ENCODE measurements at regions not wholly inside any gene's neighbourhood (a gene's known extent, or its start where the extent isn't known, plus 50 kb on each side); places are given as distances from the start of the nearest gene placed in this dataset.
"Not testable (repeated sequence)": the region's sequence is repeated elsewhere in the genome, so short reads cannot be mapped to it uniquely, and the experiment has no call there.

GRCh38 chr14:77985211-77985615 lies 185.0 kb upstream of the NRXN3 start:
- DNase-seq (ENCODE audit: low spot score): peak; percentile 65

DNA sequence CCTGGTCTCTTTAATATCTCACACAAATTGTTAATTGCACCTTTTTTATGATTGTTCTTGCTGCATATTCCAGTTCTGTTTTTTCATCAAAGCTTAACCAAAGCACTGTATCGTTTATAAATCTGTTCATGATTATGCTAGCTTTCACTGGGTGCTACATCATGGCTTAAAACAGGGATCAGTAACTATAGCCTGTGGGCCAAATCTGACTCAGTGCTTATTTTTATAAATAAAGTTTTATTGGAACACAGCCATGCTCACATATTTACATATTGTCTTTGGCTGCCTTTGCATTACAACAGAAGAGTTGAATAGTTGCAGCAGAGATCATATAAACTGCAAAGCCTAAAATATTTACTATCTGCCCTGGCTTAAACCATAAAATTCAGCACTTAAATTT lies 183.4 kb upstream of the NRXN3 start:
- no peak for DNase-seq (ENCODE audit: low spot score)

DNA sequence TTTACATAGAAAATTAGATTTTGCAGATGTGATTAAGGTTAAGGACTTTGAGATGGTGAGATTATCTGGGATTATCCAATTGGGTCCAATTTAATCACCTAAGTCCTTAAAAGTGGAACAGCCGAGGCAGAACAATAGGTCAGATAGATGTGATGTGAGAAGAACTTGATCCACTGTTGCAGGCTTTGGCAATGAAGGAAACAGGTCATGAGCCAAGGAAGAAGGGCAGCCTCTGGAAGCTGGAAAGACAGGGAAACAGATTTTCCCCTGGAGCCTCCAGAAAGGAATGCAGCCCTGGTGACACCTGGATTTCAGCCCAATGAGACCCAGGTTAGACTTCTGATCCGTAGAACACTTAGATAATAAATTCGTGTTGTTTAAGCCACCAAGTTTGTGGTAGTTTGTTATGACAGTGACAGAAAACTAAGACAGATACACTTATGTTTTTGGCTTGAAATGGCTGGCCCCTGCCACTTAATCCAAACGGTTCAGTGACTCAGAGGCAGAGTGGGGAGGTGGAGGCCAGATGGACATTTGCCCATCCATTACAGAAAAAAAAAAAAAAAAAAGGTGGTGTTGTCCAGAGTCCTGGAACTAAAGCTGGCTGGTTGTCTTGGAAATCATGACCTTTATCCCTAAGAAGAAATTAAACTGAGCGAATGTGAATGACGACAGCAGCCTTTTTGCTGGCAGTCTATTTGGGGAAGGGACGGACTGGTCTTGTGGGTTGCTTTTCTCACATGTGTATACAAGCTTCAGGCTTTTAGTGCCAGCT lies 181.9 kb upstream of the NRXN3 start:
- no peak for DNase-seq (ENCODE audit: low spot score)

- DNase-seq (ENCODE audit: low spot score): peak; percentile 97
These were observed 181.2 kb upstream of the NRXN3 start for GRCh38 chr14:77988970-77989369.

GRCh38 chr14:77989441-77989991 lies 180.7 kb upstream of the NRXN3 start:
- DNase-seq (ENCODE audit: low spot score): peak; percentile 99

DNA sequence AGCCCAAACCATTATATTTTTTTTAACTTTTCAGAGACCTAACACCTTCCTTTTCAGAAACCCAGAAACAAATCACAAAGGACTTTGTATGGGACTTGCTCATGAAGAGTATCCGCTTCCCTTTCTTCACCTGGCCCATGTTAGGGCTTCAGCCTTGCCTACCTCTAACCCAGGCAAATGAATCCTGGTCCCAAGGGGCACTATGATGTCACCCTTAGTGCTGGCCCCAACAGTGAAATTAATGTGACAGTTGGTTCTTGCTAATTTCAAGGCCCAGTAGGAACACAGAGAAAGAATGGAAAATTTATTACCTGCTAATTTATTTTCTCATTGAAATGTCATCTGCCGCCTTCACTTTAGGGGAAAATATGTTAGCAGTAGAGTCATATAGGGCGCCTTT lies 179.8 kb upstream of the NRXN3 start:
- no peak for DNase-seq (ENCODE audit: low spot score)

GRCh38 chr14:77991128-77991772 lies 178.9 kb upstream of the NRXN3 start:
- peak; percentile 56 for DNase-seq (ENCODE audit: low spot score)

GRCh38 chr14:78005325-78005724 lies 164.8 kb upstream of the NRXN3 start:
- no peak for DNase-seq (ENCODE audit: low spot score)

DNA sequence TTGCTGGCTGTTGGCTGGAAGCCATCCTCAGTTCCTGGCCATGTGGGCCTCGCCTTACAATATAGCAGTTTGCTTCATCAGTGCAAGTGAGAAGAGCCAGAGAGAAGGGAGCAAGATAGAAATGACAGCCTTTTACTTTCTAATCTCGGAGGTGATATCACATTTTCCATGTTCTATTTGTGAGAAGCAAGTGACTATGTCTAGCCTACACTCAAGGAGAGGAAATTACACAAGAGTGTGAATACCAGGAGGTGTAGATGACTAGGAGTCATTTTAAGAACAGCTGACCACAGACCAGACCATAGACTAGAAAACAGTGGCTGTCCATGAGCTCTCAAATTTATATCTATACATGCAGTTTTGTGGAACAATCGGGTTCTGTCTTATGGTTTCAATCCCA lies 163.0 kb upstream of the NRXN3 start:
- DNase-seq (ENCODE audit: low spot score): no peak

DNA sequence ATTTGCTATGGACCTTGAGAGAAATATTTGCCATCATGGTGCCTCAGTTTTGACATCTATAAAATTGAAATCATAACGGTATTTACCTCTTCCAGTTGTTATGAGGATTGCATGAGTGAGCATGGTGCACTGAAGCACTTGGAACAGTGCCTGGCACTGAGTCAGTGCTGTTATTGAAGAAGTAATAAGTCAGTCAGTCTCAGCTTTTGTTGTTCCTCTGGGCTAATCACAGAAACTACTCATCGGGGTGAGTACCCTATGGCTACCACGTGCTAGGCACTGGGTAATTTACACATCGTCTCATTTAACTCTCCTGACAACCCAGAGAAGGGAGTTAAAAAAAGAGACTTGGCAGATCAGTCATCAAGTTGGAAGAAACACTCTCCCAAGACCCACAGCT lies 159.5 kb upstream of the NRXN3 start:
- DNase-seq (ENCODE audit: low spot score): no peak

- not testable (repeated sequence) for DNase-seq (ENCODE audit: low spot score)
These were observed 156.3 kb upstream of the NRXN3 start for GRCh38 chr14:78013911-78014310.

GRCh38 chr14:78016532-78016931 lies 153.6 kb upstream of the NRXN3 start:
- no peak for DNase-seq (ENCODE audit: low spot score)

- DNase-seq (ENCODE audit: low spot score): no peak
These were observed 151.9 kb upstream of the NRXN3 start for GRCh38 chr14:78018283-78018682.

DNA sequence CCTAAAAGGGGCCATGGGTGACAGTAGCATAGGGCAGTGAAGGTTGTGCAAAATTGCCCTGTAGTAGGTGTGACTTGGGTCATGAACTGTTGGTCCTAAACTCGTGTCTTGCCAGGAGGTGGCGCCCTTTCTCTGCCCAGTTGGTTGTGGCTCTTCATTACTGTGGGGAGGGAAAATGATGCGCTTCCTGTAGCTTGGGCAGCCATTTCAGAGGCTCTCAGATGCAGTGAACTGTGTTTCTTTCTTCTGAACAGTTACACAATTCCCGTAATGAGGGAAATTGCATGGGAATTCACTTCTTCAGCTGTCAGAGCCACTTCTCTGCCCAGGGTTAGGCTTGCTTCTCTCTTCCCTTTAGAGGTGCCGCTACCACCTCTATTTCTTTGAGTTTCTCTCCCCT lies 148.1 kb upstream of the NRXN3 start:
- peak; percentile 29 for DNase-seq (ENCODE audit: low spot score)

GRCh38 chr14:78023112-78023511 lies 147.1 kb upstream of the NRXN3 start:
- no peak for DNase-seq (ENCODE audit: low spot score)

- no peak for DNase-seq (ENCODE audit: low spot score)
These were observed 141.7 kb upstream of the NRXN3 start for GRCh38 chr14:78028471-78028870.

- DNase-seq (ENCODE audit: low spot score): peak; percentile 44
These were observed 140.4 kb upstream of the NRXN3 start for GRCh38 chr14:78029601-78030372.

DNA sequence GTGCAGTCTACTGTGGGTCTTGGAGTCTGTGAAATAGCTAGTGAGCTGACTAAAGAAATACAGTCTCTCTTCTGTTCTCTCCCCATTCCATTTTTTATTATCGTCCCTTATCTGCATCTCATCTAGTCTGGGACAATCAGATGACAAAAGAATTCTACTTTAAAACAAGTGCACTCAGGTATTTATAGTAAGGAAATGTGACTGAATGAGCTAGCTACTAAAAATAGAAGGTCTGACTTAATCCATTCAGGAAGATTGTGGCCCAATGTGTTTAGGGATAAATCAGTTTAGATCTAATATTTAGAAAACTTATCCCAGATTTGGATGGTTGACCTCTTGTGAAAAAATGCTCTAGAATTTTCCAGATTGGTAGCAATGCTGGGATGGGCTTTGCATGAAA lies 126.8 kb upstream of the NRXN3 start:
- DNase-seq (ENCODE audit: low spot score): no peak

GRCh38 chr14:78048120-78048519 lies 122.1 kb upstream of the NRXN3 start:
- DNase-seq (ENCODE audit: low spot score): no peak

- DNase-seq (ENCODE audit: low spot score): not testable (repeated sequence)
These were observed 113.3 kb upstream of the NRXN3 start for GRCh38 chr14:78056890-78057289.

- DNase-seq (ENCODE audit: low spot score): no peak
These were observed 99.8 kb upstream of the NRXN3 start for GRCh38 chr14:78070344-78070743.

DNA sequence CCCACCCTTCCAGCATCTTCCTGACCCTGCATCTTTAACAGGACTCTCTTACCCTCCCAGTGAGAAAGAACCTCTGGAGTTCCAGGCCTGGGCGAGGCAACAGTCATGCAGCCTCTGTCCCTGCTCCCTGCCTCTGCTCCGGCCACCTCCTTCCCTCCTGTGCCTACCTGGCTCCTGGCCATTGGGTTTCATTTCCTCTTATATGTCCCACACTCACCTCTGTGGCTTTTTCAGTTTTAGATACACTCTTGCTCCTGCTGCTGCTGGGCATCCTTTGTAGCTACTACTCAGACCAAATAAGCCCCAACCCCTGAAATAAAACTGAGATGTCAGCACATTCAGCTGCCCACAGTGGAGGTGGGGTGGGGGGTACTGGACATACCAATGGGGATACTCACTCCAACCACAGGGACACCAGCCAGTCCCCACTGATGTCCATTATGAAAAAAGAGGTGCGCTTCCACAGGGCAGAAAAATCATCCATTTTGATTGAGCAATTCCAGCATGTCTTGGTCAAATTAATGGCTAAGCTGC lies 99.1 kb upstream of the NRXN3 start:
- no peak for DNase-seq (ENCODE audit: low spot score)

All from globus pallidus (tissue), 1 donor.